SU-DHL-6 (cell line): ENCODE measurements at regions not wholly inside any gene's neighbourhood (a gene's known extent, or its start where the extent isn't known, plus 50 kb on each side); places are given as distances from the start of the nearest gene placed in this dataset.

ENCODE experiments used
- CTCF ChIP-seq: fragments of 200-600 bp; sonication (generic); IDR thresholded peaks from one replicate; pipeline ENCODE4 v1.5.1; 2017; ENCODE audit warnings: antibody characterized with exemption, mild to moderate bottlenecking, low read length, moderate library complexity; ENCODE audit not compliant: insufficient read depth, poor library complexity, severe bottlenecking
- EZH2phosphoT487 ChIP-seq: fragments of 200-600 bp; sonication (generic), shearing (Covaris generic); conservative IDR thresholded peaks from 2 replicates; pipeline ENCODE4 v1.6.1; 2018; ENCODE audit warnings: mild to moderate bottlenecking, antibody characterized with exemption, low read length, moderate library complexity, mixed read lengths

DNA sequence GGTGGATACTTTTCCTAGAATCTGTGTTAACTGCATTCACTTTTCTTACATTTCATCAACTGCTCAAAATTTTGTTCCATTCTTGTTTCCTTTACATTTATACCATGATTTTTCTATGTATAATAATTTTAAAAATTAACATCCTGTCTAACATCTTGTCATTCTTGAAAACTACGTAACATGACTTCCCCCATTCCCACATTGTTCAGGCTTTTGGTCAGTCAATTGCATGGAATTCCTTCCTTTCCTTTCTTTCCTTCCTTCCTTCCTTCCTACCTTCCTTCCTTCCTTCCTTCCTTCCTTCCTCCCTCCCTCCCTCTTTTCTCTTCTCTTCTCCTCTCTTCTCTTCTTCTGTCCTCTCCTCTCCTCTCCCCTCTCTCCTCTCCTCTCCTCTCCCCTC lies 220.7 kb upstream of the TP63 start:
- TF ChIP-seq CTCF = no peak
- no peak for TF ChIP-seq EZH2phosphoT487
